ENCODE measurements at regions not wholly inside any gene's neighbourhood (a gene's known extent, or its start where the extent isn't known, plus 50 kb on each side); places are given as distances from the start of the nearest gene placed in this dataset.

- H3K9me3 Mint-ChIP-seq = no peaks in the 10 kb centered on the region
Observed at GRCh38 chr6:139442188-139442671, 67.8 kb upstream of the CITED2 start.

GRCh38 chr6:139439349-139439748, 64.9 kb upstream of the CITED2 start:
- ATAC-seq (ENCODE audit: low read depth) = no peak
- Mint-ChIP-seq H3K36me3 (peaks cover 3% of the 10 kb centered on the region), H3K4me1 (peaks cover 16% of the 10 kb centered on the region), H3K27me3 (no peaks in the 10 kb centered on the region), H3K4me3 (no peak overlapping the region), H3K9me3 (peaks cover 2% of the 10 kb centered on the region), H3K27ac (no peak overlapping the region)
- DNase-seq = no peak
- POLR2A ChIA-PET = interaction anchor here (1.8 kb wide), 1 partner anchor 64 kb away, joined by 5 read pairs; no protein-coding TSS in a partner anchor

More at GRCh38 chr6:139442188-139442671, 67.8 kb upstream of the CITED2 start:
- POLR2A ChIA-PET = interaction anchor here (1.0 to 2.5 kb wide), 2 partner anchors 68 to 92 kb away, joined by 3 to 37 read pairs; partner anchors contain the start of gene CITED2
- Mint-ChIP-seq H3K27ac (peak overlapping the region; percentile 97), H3K4me1 (peaks cover 25% of the 10 kb centered on the region), H3K36me3 (peaks cover 5% of the 10 kb centered on the region), H3K4me3 (peak overlapping the region; percentile 89), H3K27me3 (peaks cover 3% of the 10 kb centered on the region)
- DNase-seq (no peak), ATAC-seq (ENCODE audit: low read depth) (peak; percentile 88)

GRCh38 chr6:139438775-139439174, 64.3 kb upstream of the CITED2 start:
- Mint-ChIP-seq H3K4me3 (no peak overlapping the region), H3K9me3 (peaks cover 2% of the 10 kb centered on the region), H3K27ac (no peak overlapping the region), H3K27me3 (no peaks in the 10 kb centered on the region), H3K36me3 (peaks cover 3% of the 10 kb centered on the region), H3K4me1 (peaks cover 16% of the 10 kb centered on the region)
- POLR2A ChIA-PET = interaction anchor here (1.8 kb wide), 1 partner anchor 63 kb away, joined by 5 read pairs; no protein-coding TSS in a partner anchor
- ATAC-seq (ENCODE audit: low read depth) (no peak), DNase-seq (no peak)

- POLR2A ChIA-PET = no interaction called here
- no peak for ATAC-seq (ENCODE audit: low read depth)
- H3K27ac Mint-ChIP-seq = no peak overlapping the region
Observed at GRCh38 chr6:139436957-139437348, 62.5 kb upstream of the CITED2 start.

GRCh38 chr6:139436200-139436956, 61.9 kb upstream of the CITED2 start:
- Mint-ChIP-seq H3K27me3 (no peaks in the 10 kb centered on the region), H3K9me3 (peaks cover 4% of the 10 kb centered on the region), H3K4me3 (no peak overlapping the region), H3K4me1 (peaks cover 9% of the 10 kb centered on the region), H3K36me3 (peaks cover 4% of the 10 kb centered on the region), H3K27ac (no peak overlapping the region)
- ATAC-seq (ENCODE audit: low read depth) (no peak), DNase-seq (no peak)
- POLR2A ChIA-PET = no interaction called here

More at GRCh38 chr6:139436957-139437348, 62.5 kb upstream of the CITED2 start:
- peaks cover 9% of the 10 kb centered on the region for H3K4me1 Mint-ChIP-seq
- no peak overlapping the region for H3K4me3 Mint-ChIP-seq
- H3K27me3 Mint-ChIP-seq = no peaks in the 10 kb centered on the region
- no peak for DNase-seq
- peaks cover 4% of the 10 kb centered on the region for H3K9me3 Mint-ChIP-seq
- peaks cover 3% of the 10 kb centered on the region for H3K36me3 Mint-ChIP-seq

- Mint-ChIP-seq H3K36me3 (peaks cover 7% of the 10 kb centered on the region), H3K4me3 (no peak overlapping the region), H3K9me3 (peaks cover 4% of the 10 kb centered on the region), H3K4me1 (peaks cover 3% of the 10 kb centered on the region), H3K27ac (no peak overlapping the region), H3K27me3 (no peaks in the 10 kb centered on the region)
- POLR2A ChIA-PET = interaction anchor here (1.5 kb wide), 1 partner anchor 59 kb away, joined by 5 read pairs; the partner anchor contains the start of gene CITED2
- DNase-seq (no peak), ATAC-seq (ENCODE audit: low read depth) (no peak)
Observed at GRCh38 chr6:139433631-139434419, 59.4 kb upstream of the CITED2 start.

GRCh38 chr6:139431602-139431956, 57.1 kb upstream of the CITED2 start:
- ATAC-seq (ENCODE audit: low read depth) (no peak), DNase-seq (no peak)
- no peak overlapping the region for H3K27ac Mint-ChIP-seq
- H3K4me1 Mint-ChIP-seq = peaks cover 3% of the 10 kb centered on the region
- peaks cover 4% of the 10 kb centered on the region for H3K9me3 Mint-ChIP-seq
- H3K36me3 Mint-ChIP-seq = peaks cover 5% of the 10 kb centered on the region
- H3K4me3 Mint-ChIP-seq = no peak overlapping the region
- peaks cover 7% of the 10 kb centered on the region for H3K27me3 Mint-ChIP-seq
- POLR2A ChIA-PET = no interaction called here

- Mint-ChIP-seq H3K4me3 (no peak overlapping the region), H3K4me1 (peaks cover 3% of the 10 kb centered on the region), H3K9me3 (peaks cover 4% of the 10 kb centered on the region), H3K27ac (no peak overlapping the region), H3K36me3 (peaks cover 5% of the 10 kb centered on the region), H3K27me3 (peaks cover 7% of the 10 kb centered on the region)
- ATAC-seq (ENCODE audit: low read depth) (no peak), DNase-seq (no peak)
- POLR2A ChIA-PET = no interaction called here
Observed at GRCh38 chr6:139430899-139431601, 56.6 kb upstream of the CITED2 start.

- H3K4me3 Mint-ChIP-seq = no peak overlapping the region
- no peak overlapping the region for H3K27ac Mint-ChIP-seq
- H3K9me3 Mint-ChIP-seq = peaks cover 3% of the 10 kb centered on the region
- DNase-seq (no peak), ATAC-seq (ENCODE audit: low read depth) (no peak)
- peaks cover 11% of the 10 kb centered on the region for H3K27me3 Mint-ChIP-seq
- POLR2A ChIA-PET = interaction anchor here (1.5 kb wide), 1 partner anchor 56 kb away, joined by 4 read pairs; the partner anchor contains the start of gene CITED2
- peaks cover 5% of the 10 kb centered on the region for H3K36me3 Mint-ChIP-seq
- peaks cover 3% of the 10 kb centered on the region for H3K4me1 Mint-ChIP-seq
Observed at GRCh38 chr6:139429580-139430145, 55.2 kb upstream of the CITED2 start.

GRCh38 chr6:139427199-139427598, 52.8 kb upstream of the CITED2 start:
- H3K27me3 Mint-ChIP-seq = peaks cover 13% of the 10 kb centered on the region
- H3K27ac Mint-ChIP-seq = no peak overlapping the region
- no peak for DNase-seq
- no peaks in the 10 kb centered on the region for H3K9me3 Mint-ChIP-seq
- POLR2A ChIA-PET = no interaction called here
- no peak overlapping the region for H3K4me3 Mint-ChIP-seq
- ATAC-seq (ENCODE audit: low read depth) = no peak
- H3K36me3 Mint-ChIP-seq = peaks cover 3% of the 10 kb centered on the region
- H3K4me1 Mint-ChIP-seq = no peaks in the 10 kb centered on the region

GRCh38 chr6:139426795-139427194, 52.3 kb upstream of the CITED2 start:
- H3K36me3 Mint-ChIP-seq = peaks cover 3% of the 10 kb centered on the region
- ATAC-seq (ENCODE audit: low read depth) = no peak
- DNase-seq = no peak
- POLR2A ChIA-PET = no interaction called here
- H3K27ac Mint-ChIP-seq = no peak overlapping the region
- no peaks in the 10 kb centered on the region for H3K4me1 Mint-ChIP-seq
- H3K9me3 Mint-ChIP-seq = no peaks in the 10 kb centered on the region
- H3K27me3 Mint-ChIP-seq = peaks cover 13% of the 10 kb centered on the region
- H3K4me3 Mint-ChIP-seq = no peak overlapping the region

GRCh38 chr6:139425780-139426179, 51.3 kb upstream of the CITED2 start:
- POLR2A ChIA-PET = no interaction called here
- ATAC-seq (ENCODE audit: low read depth) (no peak), DNase-seq (no peak)
- Mint-ChIP-seq H3K4me1 (no peaks in the 10 kb centered on the region), H3K9me3 (no peaks in the 10 kb centered on the region), H3K27ac (no peak overlapping the region), H3K4me3 (no peak overlapping the region), H3K36me3 (peaks cover 2% of the 10 kb centered on the region), H3K27me3 (peaks cover 13% of the 10 kb centered on the region)

Data from activated naive CD8-positive, alpha-beta T cell treated with anti-CD3 and anti-CD28 coated beads, Interleukin-2, amount 10 ng/mL, durations not matched to agents 7 days and 5 days (primary cell).